ENCODE measurements at regions not wholly inside any gene's neighbourhood (a gene's known extent, or its start where the extent isn't known, plus 50 kb on each side); places are given as distances from the start of the nearest gene placed in this dataset.

DNA sequence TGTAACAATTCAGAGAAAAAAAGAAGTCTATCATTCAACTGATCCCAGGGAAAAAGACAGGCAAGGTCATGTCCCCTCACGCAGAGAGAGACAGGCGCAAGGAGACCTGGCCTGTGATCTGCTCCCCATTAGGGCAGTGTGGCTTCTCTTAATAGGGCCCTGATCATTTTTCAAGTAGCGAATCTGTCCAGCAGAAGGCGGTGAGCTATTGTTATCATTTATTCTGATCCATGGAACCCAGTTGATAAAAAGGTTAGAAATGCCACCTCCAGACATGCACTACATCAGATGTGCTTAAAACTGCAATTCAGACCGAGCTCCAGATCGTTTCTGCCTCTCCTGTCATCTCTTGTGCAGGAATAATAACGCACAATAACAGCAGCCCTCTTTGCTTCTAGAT is 1025.6 kb upstream of the PIK3C3 start:
- H2BK5ac ChIP-seq (ENCODE audit: low read length): no peak overlapping the region
- H3K9me3 ChIP-seq (replicated peaks in 1 of 2; ENCODE audit: control insufficient read depth in 2 of 2, insufficient read depth in 1 of 2, low read depth in 1 of 2, low read length in 2 of 2): no peaks in the 10 kb centered on the region
- H3K9ac ChIP-seq (ENCODE audit: low read depth, low read length, poor library complexity): no peak overlapping the region
- no peak overlapping the region for H4K91ac ChIP-seq (ENCODE audit: low read depth, low read length, poor library complexity)
- H3K23ac ChIP-seq (ENCODE audit: low read depth, low read length, poor library complexity): no peak overlapping the region
- no peaks in the 10 kb centered on the region for H3K27me3 ChIP-seq (ENCODE audit: control insufficient read depth in 3 of 3, insufficient read depth in 3 of 3, low read depth in 1 of 3, low read length in 3 of 3)
- H2AFZ ChIP-seq (ENCODE audit: low read length): no peak overlapping the region
- no peaks in the 10 kb centered on the region for H3K36me3 ChIP-seq (replicated peaks in 1 of 2; ENCODE audit: control insufficient read depth in 2 of 2, insufficient read depth in 2 of 2, low read length in 2 of 2)
- no peak for DNase-seq (ENCODE audit: low spot score)
- H2BK120ac ChIP-seq (ENCODE audit: low read depth, low read length): no peak overlapping the region
- H2BK15ac ChIP-seq (ENCODE audit: low read length): no peak overlapping the region
- H3K18ac ChIP-seq (ENCODE audit: low read length): no peak overlapping the region
- H3K4me3 ChIP-seq (ENCODE audit: low read length in 2 of 2): no peak overlapping the region
- H4K8ac ChIP-seq (ENCODE audit: low read depth, low read length): no peak overlapping the region
- no peaks in the 10 kb centered on the region for H3K4me1 ChIP-seq (ENCODE audit: control insufficient read depth in 2 of 2, insufficient read depth in 1 of 2, low read depth in 1 of 2, low read length in 2 of 2)
- no CpG with 5 or more reads among the region's 7 CpGs for WGBS, 2 donors (ENCODE audit: extremely low coverage in 2 of 2, insufficient read length in 2 of 2, insufficient replicate concordance in 1 of 2)
- no peak overlapping the region for H2AK5ac ChIP-seq (ENCODE audit: low read depth, low read length)
- H3K27ac ChIP-seq (replicated peaks; ENCODE audit: low read length): no peak overlapping the region
- no peak overlapping the region for H3K4ac ChIP-seq (ENCODE audit: low read length)
- no peaks in the 10 kb centered on the region for H3K79me1 ChIP-seq (ENCODE audit: low read depth, low read length)
- no peak overlapping the region for H2BK12ac ChIP-seq (ENCODE audit: low read length)
- no peak overlapping the region for H3K14ac ChIP-seq (ENCODE audit: low read length)
- H3K4me2 ChIP-seq (ENCODE audit: insufficient read depth, low read length, poor library complexity, severe bottlenecking): no peak overlapping the region

DNA sequence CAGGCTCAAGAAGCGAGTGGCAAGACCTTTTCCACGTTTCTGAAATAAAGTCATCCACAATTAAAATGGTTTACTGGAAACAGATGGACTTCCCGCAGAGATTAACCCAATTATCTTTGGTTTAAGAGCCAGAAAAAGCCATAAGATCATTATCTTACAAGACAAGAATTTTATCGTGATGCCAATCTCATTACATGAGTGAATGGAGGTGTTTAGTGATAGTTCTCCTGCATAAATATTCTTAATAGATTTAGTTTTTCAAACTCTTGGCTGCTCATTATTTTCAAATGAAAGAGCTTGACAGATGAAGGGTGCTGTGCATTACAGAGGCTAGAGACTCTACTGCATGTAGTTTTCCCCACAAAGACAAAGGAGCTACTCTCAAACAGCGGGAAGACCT is 1028.4 kb upstream of the PIK3C3 start:
- no peaks in the 10 kb centered on the region for H3K36me3 ChIP-seq (replicated peaks in 1 of 2; ENCODE audit: control insufficient read depth in 2 of 2, insufficient read depth in 2 of 2, low read length in 2 of 2)
- no peaks in the 10 kb centered on the region for H3K27me3 ChIP-seq (ENCODE audit: control insufficient read depth in 3 of 3, insufficient read depth in 3 of 3, low read depth in 1 of 3, low read length in 3 of 3)
- DNase-seq (ENCODE audit: low spot score): no peak
- H3K4me3 ChIP-seq (ENCODE audit: low read length in 2 of 2): no peak overlapping the region
- no peak overlapping the region for H3K14ac ChIP-seq (ENCODE audit: low read length)
- H2BK5ac ChIP-seq (ENCODE audit: low read length): no peak overlapping the region
- H3K4me1 ChIP-seq (ENCODE audit: control insufficient read depth in 2 of 2, insufficient read depth in 1 of 2, low read depth in 1 of 2, low read length in 2 of 2): peaks cover 0 to 3% of the 10 kb centered on the region in 2 donors
- no peak overlapping the region for H3K4me2 ChIP-seq (ENCODE audit: insufficient read depth, low read length, poor library complexity, severe bottlenecking)
- no peak overlapping the region for H2BK120ac ChIP-seq (ENCODE audit: low read depth, low read length)
- no peak overlapping the region for H3K4ac ChIP-seq (ENCODE audit: low read length)
- H2AK5ac ChIP-seq (ENCODE audit: low read depth, low read length): no peak overlapping the region
- no CpG with 5 or more reads among the region's 5 CpGs for WGBS, 2 donors (ENCODE audit: extremely low coverage in 2 of 2, insufficient read length in 2 of 2, insufficient replicate concordance in 1 of 2)
- H3K23ac ChIP-seq (ENCODE audit: low read depth, low read length, poor library complexity): no peak overlapping the region
- H3K18ac ChIP-seq (ENCODE audit: low read length): no peak overlapping the region
- H3K9ac ChIP-seq (ENCODE audit: low read depth, low read length, poor library complexity): no peak overlapping the region
- no peaks in the 10 kb centered on the region for H3K9me3 ChIP-seq (replicated peaks in 1 of 2; ENCODE audit: control insufficient read depth in 2 of 2, insufficient read depth in 1 of 2, low read depth in 1 of 2, low read length in 2 of 2)
- no peaks in the 10 kb centered on the region for H3K79me1 ChIP-seq (ENCODE audit: low read depth, low read length)
- H2AFZ ChIP-seq (ENCODE audit: low read length): no peak overlapping the region
- H4K91ac ChIP-seq (ENCODE audit: low read depth, low read length, poor library complexity): no peak overlapping the region
- no peak overlapping the region for H2BK12ac ChIP-seq (ENCODE audit: low read length)
- no peak overlapping the region for H3K27ac ChIP-seq (replicated peaks; ENCODE audit: low read length)
- no peak overlapping the region for H4K8ac ChIP-seq (ENCODE audit: low read depth, low read length)
- H2BK15ac ChIP-seq (ENCODE audit: low read length): no peak overlapping the region

DNA sequence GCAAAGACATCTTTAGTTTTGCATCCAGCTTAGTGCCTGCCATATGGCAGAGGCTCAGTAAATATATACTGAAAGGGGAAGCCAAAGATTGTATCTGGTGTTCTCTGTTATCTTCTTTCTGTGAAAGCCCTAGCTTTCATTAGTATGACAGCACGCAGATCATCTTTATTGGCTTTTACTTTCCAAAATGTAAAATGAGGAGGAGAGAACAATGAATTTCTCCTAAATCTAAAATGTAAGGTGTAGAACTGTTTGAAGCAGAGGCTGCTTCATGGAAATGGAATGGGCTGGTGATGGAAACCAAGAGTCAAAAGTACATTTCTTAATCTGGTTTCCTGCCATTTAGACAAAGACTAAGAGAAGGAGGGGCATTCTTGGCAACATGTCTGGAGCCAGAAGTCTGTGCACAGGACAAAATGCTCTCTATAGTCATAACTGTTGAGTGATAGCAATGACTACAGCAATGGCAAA is 1029.9 kb upstream of the PIK3C3 start:
- Histone ChIP-seq H4K91ac (ENCODE audit: low read depth, low read length, poor library complexity) (no peak overlapping the region), H3K14ac (ENCODE audit: low read length) (no peak overlapping the region), H3K36me3 (replicated peaks in 1 of 2; ENCODE audit: control insufficient read depth in 2 of 2, insufficient read depth in 2 of 2, low read length in 2 of 2) (no peaks in the 10 kb centered on the region), H3K18ac (ENCODE audit: low read length) (no peak overlapping the region), H3K27me3 (ENCODE audit: control insufficient read depth in 3 of 3, insufficient read depth in 3 of 3, low read depth in 1 of 3, low read length in 3 of 3) (no peaks in the 10 kb centered on the region), H2BK12ac (ENCODE audit: low read length) (no peak overlapping the region), H3K4me3 (ENCODE audit: low read length in 2 of 2) (no peak overlapping the region), H3K9me3 (replicated peaks in 1 of 2; ENCODE audit: control insufficient read depth in 2 of 2, insufficient read depth in 1 of 2, low read depth in 1 of 2, low read length in 2 of 2) (no peaks in the 10 kb centered on the region), H4K8ac (ENCODE audit: low read depth, low read length) (no peak overlapping the region), H3K9ac (ENCODE audit: low read depth, low read length, poor library complexity) (no peak overlapping the region), H3K4me2 (ENCODE audit: insufficient read depth, low read length, poor library complexity, severe bottlenecking) (no peak overlapping the region), H2BK15ac (ENCODE audit: low read length) (no peak overlapping the region), H2BK5ac (ENCODE audit: low read length) (no peak overlapping the region), H2BK120ac (ENCODE audit: low read depth, low read length) (no peak overlapping the region), H3K23ac (ENCODE audit: low read depth, low read length, poor library complexity) (no peak overlapping the region), H3K4me1 (ENCODE audit: control insufficient read depth in 2 of 2, insufficient read depth in 1 of 2, low read depth in 1 of 2, low read length in 2 of 2) (peaks cover 0 to 9% of the 10 kb centered on the region in 2 donors), H3K27ac (replicated peaks; ENCODE audit: low read length) (no peak overlapping the region), H3K4ac (ENCODE audit: low read length) (no peak overlapping the region), H3K79me1 (ENCODE audit: low read depth, low read length) (no peaks in the 10 kb centered on the region), H2AFZ (ENCODE audit: low read length) (no peak overlapping the region), H2AK5ac (ENCODE audit: low read depth, low read length) (no peak overlapping the region)
- DNase-seq (ENCODE audit: low spot score): no peak
- WGBS, 2 donors (ENCODE audit: extremely low coverage in 2 of 2, insufficient read length in 2 of 2, insufficient replicate concordance in 1 of 2): no CpG with 5 or more reads among the region's 1 CpG

DNA sequence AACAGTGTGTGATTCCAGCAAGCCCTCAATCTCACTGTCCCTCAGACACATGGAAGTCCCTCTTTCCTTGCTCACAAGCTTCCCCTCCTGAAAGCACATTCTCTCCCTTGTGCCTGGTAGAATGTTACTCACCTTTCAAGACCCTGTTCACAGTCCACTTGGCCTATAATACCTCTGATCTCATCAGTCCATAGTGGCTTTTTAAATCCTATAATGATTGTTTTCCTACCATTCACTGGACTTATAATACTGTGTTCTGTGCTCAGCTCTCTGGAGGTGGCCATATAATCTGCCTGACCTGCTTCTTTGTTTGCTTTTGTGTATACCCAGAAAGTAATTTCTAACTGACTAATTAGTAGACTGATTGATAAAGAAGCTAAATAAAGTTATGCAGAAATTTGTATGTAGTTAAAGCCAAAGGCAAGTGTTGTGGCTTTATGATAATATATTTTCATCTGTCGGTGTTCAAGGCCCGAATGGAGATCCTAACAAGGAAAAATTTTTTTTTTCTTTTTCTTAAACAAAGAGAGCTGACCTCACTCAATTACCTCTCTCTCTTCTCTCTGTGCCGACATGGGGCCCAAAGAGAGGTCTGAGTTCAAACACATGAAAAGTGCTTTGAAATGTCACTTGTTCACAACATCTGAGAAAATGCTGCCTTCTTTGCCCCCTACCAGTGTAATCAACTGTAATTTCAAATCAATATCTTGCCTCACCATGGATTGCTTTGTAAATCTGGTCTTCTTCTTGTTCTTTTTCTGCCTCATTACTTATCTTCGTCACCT is 1033.0 kb upstream of the PIK3C3 start:
- Histone ChIP-seq H3K27me3 (ENCODE audit: control insufficient read depth in 3 of 3, insufficient read depth in 3 of 3, low read depth in 1 of 3, low read length in 3 of 3) (no peaks in the 10 kb centered on the region), H3K36me3 (replicated peaks in 1 of 2; ENCODE audit: control insufficient read depth in 2 of 2, insufficient read depth in 2 of 2, low read length in 2 of 2) (no peaks in the 10 kb centered on the region), H2AFZ (ENCODE audit: low read length) (no peak overlapping the region), H3K14ac (ENCODE audit: low read length) (no peak overlapping the region), H3K4me3 (ENCODE audit: low read length in 2 of 2) (no peak overlapping the region), H3K79me1 (ENCODE audit: low read depth, low read length) (no peaks in the 10 kb centered on the region), H2BK5ac (ENCODE audit: low read length) (no peak overlapping the region), H2AK5ac (ENCODE audit: low read depth, low read length) (no peak overlapping the region), H4K8ac (ENCODE audit: low read depth, low read length) (no peak overlapping the region), H3K27ac (replicated peaks; ENCODE audit: low read length) (peak overlapping the region; percentile 82), H4K91ac (ENCODE audit: low read depth, low read length, poor library complexity) (no peak overlapping the region), H3K4me2 (ENCODE audit: insufficient read depth, low read length, poor library complexity, severe bottlenecking) (no peak overlapping the region), H3K4me1 (ENCODE audit: control insufficient read depth in 2 of 2, insufficient read depth in 1 of 2, low read depth in 1 of 2, low read length in 2 of 2) (peaks cover 0 to 9% of the 10 kb centered on the region in 2 donors), H3K18ac (ENCODE audit: low read length) (no peak overlapping the region), H3K4ac (ENCODE audit: low read length) (no peak overlapping the region), H3K9ac (ENCODE audit: low read depth, low read length, poor library complexity) (no peak overlapping the region), H3K23ac (ENCODE audit: low read depth, low read length, poor library complexity) (no peak overlapping the region), H2BK15ac (ENCODE audit: low read length) (no peak overlapping the region), H2BK120ac (ENCODE audit: low read depth, low read length) (no peak overlapping the region), H2BK12ac (ENCODE audit: low read length) (no peak overlapping the region), H3K9me3 (replicated peaks in 1 of 2; ENCODE audit: control insufficient read depth in 2 of 2, insufficient read depth in 1 of 2, low read depth in 1 of 2, low read length in 2 of 2) (no peaks in the 10 kb centered on the region)
- no CpG with 5 or more reads among the region's 4 CpGs for WGBS, 2 donors (ENCODE audit: extremely low coverage in 2 of 2, insufficient read length in 2 of 2, insufficient replicate concordance in 1 of 2)
- peak; percentile 26 for DNase-seq (ENCODE audit: low spot score)

Data from neuronal stem cell (in vitro differentiated cells).